HepG2 (cell line): ENCODE measurements at regions not wholly inside any gene's neighbourhood (a gene's known extent, or its start where the extent isn't known, plus 50 kb on each side); places are given as distances from the start of the nearest gene placed in this dataset.

Source experiments
- ATAC-seq: fragments of 200-7000 bp; cut with Tn5 transposase; 3 replicates; pipeline ENCODE4 v1.9.1; 2020; ENCODE audit warnings: mild to moderate bottlenecking, moderate library complexity
- BruUV-seq: library from RNA; stranded (reverse); fragments of 400-500 nt; replicated peaks from 2 replicates; lab custom pipeline; 2021; lab: Mats Ljungman, UMichigan
- CTCF ChIA-PET: fragments of 300-600 bp; formaldehyde crosslinking; extraction: SDS; loops from one replicate; lab custom pipeline; 2021; ENCODE audit warnings: low total read pairs, inconsistent platforms, low intra/inter-chr PET ratio; lab: Yijun Ruan, JAX
- POLR2A ChIA-PET: fragments of 350-600 bp; sonication (Branson Sonifier 250); formaldehyde crosslinking; loops from one replicate; lab custom pipeline; 2020; ENCODE audit warnings: antibody characterized with exemption, inconsistent platforms; lab: Yijun Ruan, JAX
- DNase-seq: peaks from one replicate; pipeline ENCODE4 v3.0.0-alpha.2; 2015; ENCODE audit warnings: low spot score
- FAIRE-seq: peaks from 3 replicates; lab custom pipeline; 2011; peaks lifted over from hg19 to GRCh38; lab: Jason Lieb, UNC
- H2AFZ ChIP-seq: one replicate; pipeline ENCODE4 v1.6.1; 2011; ENCODE audit warnings: low read length, inconsistent platforms
- H3K27ac ChIP-seq: fragments of 300-600 bp; 3 replicates; pipeline ENCODE4 v1.8.0; 2011; ENCODE audit warnings: mixed run types, mild to moderate bottlenecking, mixed read lengths, low read length, inconsistent platforms; ENCODE audit not compliant: insufficient read depth; ENCODE audit errors: extremely low read length
- H3K27me3 ChIP-seq, 2 experiments: fragments of 200-600 bp in 1 of 2; 2 replicates in 1 of 2; 3 replicates in 1 of 2; pipeline versions ENCODE4 v1.6.0 to v1.8.0; 2011; ENCODE audit warnings: low read length in 2 of 2, mild to moderate bottlenecking in 2 of 2, moderate library complexity in 2 of 2, inconsistent platforms in 1 of 2; ENCODE audit not compliant: insufficient read depth in 2 of 2, control insufficient read depth in 1 of 2
- H3K36me3 ChIP-seq, 2 experiments: fragments of 200-600 bp in 1 of 2; replicated peaks in 1 of 2; 2 replicates in 1 of 2; 3 replicates in 1 of 2; pipeline versions ENCODE4 v1.5.1 to v1.8.0; 2011; ENCODE audit warnings: low read length in 2 of 2, inconsistent platforms in 1 of 2; ENCODE audit not compliant: insufficient read depth in 2 of 2, control insufficient read depth in 1 of 2
- H3K4me1 ChIP-seq: 2 replicates; pipeline ENCODE4 v1.5.1; 2012; ENCODE audit warnings: low read length, inconsistent platforms; ENCODE audit not compliant: insufficient read depth
- H3K4me2 ChIP-seq: 2 replicates; pipeline ENCODE4 v1.6.0; 2011; ENCODE audit warnings: low read depth, low read length, inconsistent platforms
- H3K4me3 ChIP-seq, 3 experiments: fragments of 200-600 bp in 1 of 3; sonication (generic), shearing (Covaris generic) in 1 of 3; replicated peaks in 1 of 3; 2 replicates each; pipeline ENCODE4 v1.5.1; 2011 to 2016; ENCODE audit warnings: low read length in 3 of 3, inconsistent platforms in 2 of 3, low read depth in 2 of 3, mild to moderate bottlenecking in 2 of 3, control low read depth in 1 of 3, mixed read lengths in 1 of 3; ENCODE audit not compliant: insufficient read depth in 1 of 3
- H3K79me2 ChIP-seq: one replicate; pipeline ENCODE4 v1.6.1; 2011; ENCODE audit warnings: low read length, inconsistent platforms; ENCODE audit not compliant: insufficient read depth
- H3K9ac ChIP-seq: 2 replicates; pipeline ENCODE4 v1.6.0; 2011; ENCODE audit warnings: mild to moderate bottlenecking, low read depth, low read length, inconsistent platforms; ENCODE audit not compliant: insufficient read depth
- H3K9me3 ChIP-seq: 2 replicates; pipeline ENCODE4 v1.5.1; 2012; ENCODE audit warnings: mild to moderate bottlenecking, low read length
- H4K20me1 ChIP-seq: 2 replicates; pipeline ENCODE4 v1.6.0; 2011; ENCODE audit warnings: inconsistent platforms, mild to moderate bottlenecking, low read length, moderate library complexity; ENCODE audit not compliant: insufficient read depth
- CEBPB ChIP-seq: IDR thresholded peaks from 2 replicates; pipeline ENCODE4 v1.6.1; 2011; ENCODE audit warnings: low read depth, low read length, improper control_type of control experiment, borderline replicate concordance
- FOXJ3 ChIP-seq: sonication (generic); formaldehyde crosslinking; IDR thresholded peaks from 2 replicates; pipeline ENCODE4 v1.4.0; 2020; ENCODE audit warnings: missing genetic modification reagents, mild to moderate bottlenecking, borderline replicate concordance
- FOXK2 ChIP-seq: fragments of 450-650 bp; IDR thresholded peaks from 2 replicates; pipeline ENCODE4 v1.6.1; 2016
- GFI1 ChIP-seq: sonication (generic); formaldehyde crosslinking; IDR thresholded peaks from 2 replicates; pipeline ENCODE4 v1.5.0; 2020; ENCODE audit warnings: missing genetic modification reagents, mild to moderate bottlenecking, borderline replicate concordance
- NCOR1 ChIP-seq: fragments of 200-600 bp; sonication (generic); IDR thresholded peaks from 2 replicates; pipeline ENCODE4 v1.7.0; 2017; ENCODE audit warnings: antibody characterized with exemption, low read length, borderline replicate concordance
- PLRG1 ChIP-seq: fragments of 450-650 bp; conservative IDR thresholded peaks from 2 replicates; pipeline ENCODE4 v1.6.1; 2016
- SIX1 ChIP-seq: sonication (generic); formaldehyde crosslinking; IDR thresholded peaks from 2 replicates; pipeline ENCODE4 v1.4.0; 2020; ENCODE audit warnings: missing genetic modification reagents, borderline replicate concordance
- XRCC5 ChIP-seq: fragments of 200-400 bp; formaldehyde crosslinking; optimal IDR thresholded peaks from 2 replicates; pipeline ENCODE3; 2017; ENCODE audit warnings: mild to moderate bottlenecking, low read length
- ZBTB1 ChIP-seq: sonication (generic); formaldehyde crosslinking; IDR thresholded peaks from 2 replicates; pipeline ENCODE4 v1.4.0; 2020; ENCODE audit warnings: missing genetic modification reagents, borderline replicate concordance
- ZFP36L1 ChIP-seq: sonication (generic); formaldehyde crosslinking; IDR thresholded peaks from 2 replicates; pipeline ENCODE4 v1.8.0; 2022; ENCODE audit warnings: mild to moderate bottlenecking, missing genetic modification reagents, moderate library complexity
- ZNF251 ChIP-seq: sonication (generic); formaldehyde crosslinking; IDR thresholded peaks from 2 replicates; pipeline ENCODE4 v1.9.0; 2021; ENCODE audit warnings: mild to moderate bottlenecking, missing genetic modification reagents
- WGBS: methylation state at CpG from one replicate; pipeline ENCODE4 v1.1.6; 2017; ENCODE audit warnings: low lambda C conversion rate; 5-methylcytosine and 5-hydroxymethylcytosine counted together
- in situ Hi-C: cut with HindIII; loops from 2 replicates; pipeline ENCODE4 v1.10.0; 2017; ENCODE audit warnings: low pct_unique_long_range_greater_than_20kb; ENCODE audit not compliant: extremely low pct_ligation_motif_present
- intact Hi-C: fragments of 100-400 bp; cut with micrococcal nuclease; formaldehyde crosslinking; loops from one replicate; pipeline ENCODE4 v1.10.0; 2022; ENCODE audit not compliant: unreplicated experiment
- TF ChIP-seq, protein P1 (sequence below): IDR thresholded peaks from 2 replicates; pipeline ENCODE4 v1.6.1; 2016

GRCh38 chr5:62127098-62127736, 178.8 kb upstream of the KIF2A start:
- POLR2A ChIA-PET = no interaction called here

DNA sequence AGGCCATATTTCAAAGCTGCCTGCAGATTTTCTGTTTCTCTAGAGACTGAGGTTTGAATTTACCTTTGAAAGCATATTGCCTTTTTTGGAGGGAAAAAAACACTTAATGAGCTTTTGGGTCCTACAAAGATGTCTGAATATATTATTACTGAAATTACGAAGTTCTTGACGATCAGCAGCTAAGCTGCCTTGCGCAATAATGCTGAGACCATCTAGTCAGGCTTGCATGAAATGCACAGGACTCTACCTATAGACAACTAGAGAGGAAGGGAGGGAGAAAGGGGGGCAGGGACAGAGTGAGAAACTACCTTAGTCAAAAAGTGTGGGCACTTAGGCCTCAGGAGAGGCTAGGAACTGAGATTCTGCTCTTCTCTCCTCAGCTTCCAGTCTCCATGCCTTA, 175.9 kb upstream of the KIF2A start:
- H3K4me3 ChIP-seq = no peak overlapping the region
- no peaks in the 10 kb centered on the region for H3K36me3 ChIP-seq
- no peak for DNase-seq
- H3K27ac ChIP-seq = no peak overlapping the region
- BruUV-seq = no TSS peak
- H3K79me2 ChIP-seq = no peaks in the 10 kb centered on the region
- no peak overlapping the region for H2AFZ ChIP-seq
- POLR2A ChIA-PET = no interaction called here
- H3K4me2 ChIP-seq = no peak overlapping the region
- WGBS = 2% methylated on average over 3 of the region's 3 CpGs
- H3K9me3 ChIP-seq = no peaks in the 10 kb centered on the region
- H3K27me3 ChIP-seq = peaks cover 0 to 3% of the 10 kb centered on the region in 2 experiments; a peak in 2 of 5 replicates
- H3K4me1 ChIP-seq = no peaks in the 10 kb centered on the region
- FAIRE-seq = no peak
- no peak for TF ChIP-seq GFI1 (CRISPR knock-in tag)
- TF ChIP-seq CEBPB = peak; percentile 77
- CTCF ChIA-PET = no interaction called here
- ATAC-seq = no peak
- intact Hi-C loops = no loop called here
- in situ Hi-C loops = no loop called here
- H4K20me1 ChIP-seq = no peaks in the 10 kb centered on the region
- no peak overlapping the region for H3K9ac ChIP-seq

More at GRCh38 chr5:62127098-62127736, 178.8 kb upstream of the KIF2A start:
- WGBS = 29% methylated on average over 2 of the region's 2 CpGs
- Histone ChIP-seq H3K79me2 (no peaks in the 10 kb centered on the region), H4K20me1 (no peaks in the 10 kb centered on the region), H3K4me3 (no peak overlapping the region), H2AFZ (no peak overlapping the region), H3K4me1 (no peaks in the 10 kb centered on the region), H3K9ac (no peak overlapping the region), H3K27me3 (no peaks in the 10 kb centered on the region; a peak in 1 of 5 replicates), H3K27ac (no peak overlapping the region), H3K4me2 (no peak overlapping the region), H3K36me3 (no peaks in the 10 kb centered on the region), H3K9me3 (no peaks in the 10 kb centered on the region)
- ATAC-seq (no peak), DNase-seq (no peak), FAIRE-seq (no peak)
- no peak for TF ChIP-seq PLRG1
- TF ChIP-seq, protein P1, sequence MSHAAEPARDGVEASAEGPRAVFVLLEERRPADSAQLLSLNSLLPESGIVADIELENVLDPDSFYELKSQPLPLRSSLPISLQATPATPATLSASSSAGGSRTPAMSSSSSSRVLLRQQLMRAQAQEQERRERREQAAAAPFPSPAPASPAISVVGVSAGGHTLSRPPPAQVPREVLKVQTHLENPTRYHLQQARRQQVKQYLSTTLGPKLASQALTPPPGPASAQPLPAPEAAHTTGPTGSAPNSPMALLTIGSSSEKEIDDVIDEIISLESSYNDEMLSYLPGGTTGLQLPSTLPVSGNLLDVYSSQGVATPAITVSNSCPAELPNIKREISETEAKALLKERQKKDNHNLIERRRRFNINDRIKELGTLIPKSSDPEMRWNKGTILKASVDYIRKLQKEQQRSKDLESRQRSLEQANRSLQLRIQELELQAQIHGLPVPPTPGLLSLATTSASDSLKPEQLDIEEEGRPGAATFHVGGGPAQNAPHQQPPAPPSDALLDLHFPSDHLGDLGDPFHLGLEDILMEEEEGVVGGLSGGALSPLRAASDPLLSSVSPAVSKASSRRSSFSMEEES (CRISPR knock-in tag) = no peak
- TF ChIP-seq FOXJ3 (CRISPR knock-in tag) = no peak
- no peak for TF ChIP-seq SIX1 (CRISPR knock-in tag)
- no peak for TF ChIP-seq ZFP36L1 (CRISPR knock-in tag)
- no peak for TF ChIP-seq XRCC5
- no peak for TF ChIP-seq ZNF251
- TF ChIP-seq NCOR1 = no peak
- no peak for TF ChIP-seq ZBTB1
- no peak for TF ChIP-seq FOXK2
- in situ Hi-C loops = no loop called here
- BruUV-seq = no TSS peak
- CTCF ChIA-PET = no interaction called here
- intact Hi-C loops = no loop called here
